CMK (cell line): ENCODE measurements at regions not wholly inside any gene's neighbourhood (a gene's known extent, or its start where the extent isn't known, plus 50 kb on each side); places are given as distances from the start of the nearest gene placed in this dataset.
"Not testable (repeated sequence)": the region's sequence is repeated elsewhere in the genome, so short reads cannot be mapped to it uniquely, and the experiment has no call there.

ENCODE experiments used
- DNase-seq: peaks from one replicate; pipeline ENCODE4 v3.0.0-alpha.2; 2010; ENCODE audit warnings: low read depth

DNA sequence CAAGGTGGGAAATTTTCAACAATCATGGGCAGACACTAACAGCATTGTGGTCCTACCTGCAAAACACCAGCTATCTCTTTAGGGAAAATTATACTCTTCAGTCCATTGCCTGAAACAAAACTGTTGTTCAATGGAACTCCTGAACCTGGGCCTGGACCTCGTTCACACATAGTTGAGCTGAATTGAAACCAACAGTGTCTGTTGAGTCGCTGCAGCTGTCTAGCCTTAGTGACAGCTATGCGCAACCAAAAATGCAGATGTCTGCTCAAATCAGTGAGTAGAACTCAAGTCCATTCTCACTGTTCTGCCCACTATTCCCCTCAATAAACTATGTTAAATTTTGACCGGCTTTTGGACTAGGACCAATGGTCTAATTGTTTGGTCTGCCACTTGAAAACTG is 286.2 kb downstream of the TFAP2A start:
- DNase-seq, result no peak

GRCh38 chr6:10122164-10122563 is 292.7 kb downstream of the TFAP2A start:
- no peak for DNase-seq

- no peak for DNase-seq
These were observed 301.9 kb downstream of the TFAP2A start for GRCh38 chr6:10112871-10113549.

- no peak for DNase-seq
These were observed 302.9 kb downstream of the TFAP2A start for GRCh38 chr6:10111975-10112374.

DNA sequence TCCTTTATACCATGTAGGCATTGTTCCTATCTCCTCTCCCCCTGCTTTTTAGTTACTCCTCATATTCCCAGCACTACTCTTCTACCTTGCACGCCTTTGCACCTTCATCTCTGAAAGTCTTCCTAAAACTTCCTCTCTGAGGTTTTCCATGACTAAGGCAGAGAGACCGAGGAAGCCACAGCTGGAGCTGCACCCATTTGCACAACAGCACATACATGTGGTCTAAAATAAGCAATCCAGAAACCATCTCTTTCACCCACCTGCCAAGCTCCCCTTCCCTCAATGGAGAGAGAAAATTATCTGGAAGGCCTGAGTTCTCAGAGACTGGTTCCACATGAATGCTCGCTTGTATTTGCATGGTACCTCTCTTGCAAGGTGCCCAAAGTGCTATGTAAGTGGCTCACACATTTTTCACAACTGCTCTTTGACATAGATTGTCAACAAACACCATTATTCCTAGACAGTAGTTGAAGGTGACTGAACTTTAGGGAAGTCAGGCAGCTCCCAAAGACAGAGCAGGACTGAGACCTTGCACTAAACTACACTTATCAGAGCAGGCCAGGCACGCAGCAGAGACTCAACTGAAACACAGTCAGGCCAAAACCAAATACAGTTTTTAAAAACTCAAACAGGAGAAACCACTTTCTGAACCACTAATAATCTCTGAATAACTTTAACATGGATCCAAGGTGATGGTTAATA is 313.2 kb downstream of the TFAP2A start:
- no peak for DNase-seq

GRCh38 chr6:10099529-10100140 is 315.2 kb downstream of the TFAP2A start:
- no peak for DNase-seq

GRCh38 chr6:10098756-10099528 is 315.9 kb downstream of the TFAP2A start:
- no peak for DNase-seq

GRCh38 chr6:10093282-10093681 is 321.6 kb downstream of the TFAP2A start:
- no peak for DNase-seq

DNA sequence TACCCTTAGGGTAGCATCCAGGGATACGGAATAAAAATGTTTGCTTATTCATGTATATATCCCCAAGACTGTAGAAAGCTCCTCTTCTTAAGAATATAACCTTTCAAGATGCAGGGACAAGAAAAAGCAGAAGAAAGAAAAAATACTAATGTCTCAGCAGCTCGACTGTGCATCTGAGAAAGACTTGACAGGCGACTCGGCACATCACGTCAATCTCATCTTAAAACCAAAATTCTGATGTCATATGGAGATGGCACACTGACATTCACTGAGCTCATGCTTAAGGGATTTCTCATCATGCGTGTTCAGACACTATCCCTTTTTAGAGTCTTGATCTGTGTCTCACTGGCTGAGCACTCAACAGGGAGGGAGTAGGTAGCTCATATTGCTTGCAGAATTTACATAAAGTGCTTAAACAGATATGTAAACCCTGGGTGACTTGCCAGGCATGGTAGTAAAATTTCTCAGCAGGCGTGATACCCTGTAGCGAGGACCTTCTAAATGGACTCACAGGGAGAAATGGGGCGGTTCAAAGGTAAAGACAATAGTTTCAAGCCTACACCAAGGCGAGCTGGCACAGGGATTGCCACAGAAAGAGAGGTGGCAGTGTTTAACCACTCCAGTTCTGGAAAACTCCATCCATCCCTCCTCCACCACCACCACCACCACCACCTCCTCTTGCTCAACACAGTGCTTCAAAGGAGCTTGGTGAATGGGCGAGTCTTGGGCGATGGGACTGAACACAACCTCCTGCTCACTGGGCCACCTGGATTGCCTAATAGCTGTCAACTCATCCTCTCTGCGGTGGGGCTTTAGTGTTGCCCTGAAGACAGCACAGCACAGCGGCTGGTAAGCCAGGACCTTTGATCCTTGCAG is 330.5 kb downstream of the TFAP2A start:
- no peak for DNase-seq

GRCh38 chr6:10082385-10082784 is 332.5 kb downstream of the TFAP2A start:
- DNase-seq, result no peak

GRCh38 chr6:10081957-10082356 is 332.9 kb downstream of the TFAP2A start:
- no peak for DNase-seq

DNA sequence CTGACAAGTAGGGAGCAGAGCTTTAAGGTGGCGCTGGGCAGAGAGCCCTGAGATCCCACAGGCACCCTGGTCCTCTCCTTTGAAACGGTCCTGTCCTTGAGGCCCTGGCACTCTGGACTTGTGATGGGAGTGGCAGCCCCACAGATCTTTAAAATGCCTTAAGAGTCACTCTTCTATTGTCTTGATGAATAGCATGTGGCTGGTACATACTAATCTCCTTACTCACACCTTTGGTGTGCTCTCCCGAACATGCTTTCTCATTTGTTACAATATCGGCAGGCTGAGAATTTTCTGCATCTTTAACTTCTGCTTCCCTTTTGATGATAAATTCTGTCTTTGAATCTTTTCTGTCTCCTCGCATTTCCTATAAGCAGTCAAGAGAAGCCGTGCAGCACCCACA is 333.8 kb downstream of the TFAP2A start:
- no peak for DNase-seq

GRCh38 chr6:10080561-10080960 is 334.3 kb downstream of the TFAP2A start:
- no peak for DNase-seq

GRCh38 chr6:10078581-10078980 is 336.3 kb downstream of the TFAP2A start:
- no peak for DNase-seq

- DNase-seq, result not testable (repeated sequence)
These were observed 340.1 kb downstream of the TFAP2A start for GRCh38 chr6:10074726-10075125.

- no peak for DNase-seq
These were observed 341.5 kb downstream of the TFAP2A start for GRCh38 chr6:10073341-10073740.

DNA sequence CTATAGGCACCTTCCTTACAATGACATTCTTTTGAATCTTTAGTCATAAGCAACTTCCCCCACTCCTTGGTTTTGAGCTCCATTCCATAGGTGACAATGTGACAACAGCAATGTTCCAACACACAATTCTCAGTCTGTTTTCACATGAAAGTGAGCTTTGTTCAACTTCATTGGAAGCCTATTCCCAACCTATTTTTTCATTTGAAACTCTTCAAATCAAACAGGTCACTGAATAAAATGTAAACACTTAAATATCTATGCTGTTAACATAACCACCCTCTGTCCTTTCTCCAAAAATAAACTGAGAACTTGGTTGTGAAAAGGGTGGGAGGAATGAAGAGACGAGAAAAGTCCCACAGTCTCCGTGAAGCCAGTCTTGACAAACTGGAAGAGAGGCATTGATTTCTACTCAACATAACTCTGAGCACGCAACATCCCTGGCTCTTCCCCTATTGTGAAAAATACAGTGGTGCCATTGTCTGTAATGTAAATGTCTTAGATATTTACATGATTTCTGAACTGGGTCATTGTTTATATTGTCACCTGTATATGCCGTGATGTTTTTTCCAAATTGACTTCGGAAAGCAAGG is 343.1 kb downstream of the TFAP2A start:
- no peak for DNase-seq

DNA sequence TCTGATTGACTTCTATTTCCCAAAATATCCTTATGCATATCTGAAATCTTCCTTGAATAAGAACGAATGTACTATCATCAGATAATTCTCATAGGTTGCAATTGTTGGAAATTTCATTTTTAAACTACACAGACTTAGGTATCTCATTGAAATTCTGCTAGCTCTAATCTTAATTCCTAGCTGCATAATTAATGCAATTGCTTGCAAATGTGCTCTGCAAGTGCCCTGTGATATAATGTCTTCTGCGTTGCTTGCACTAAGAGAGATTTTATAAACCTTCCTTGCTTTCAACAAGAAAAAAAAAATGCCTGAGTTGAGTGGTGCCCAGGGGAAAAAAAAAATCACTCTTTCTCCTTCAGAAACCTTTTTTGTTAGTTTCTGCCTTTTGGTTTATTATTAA is 354.9 kb downstream of the TFAP2A start:
- no peak for DNase-seq

DNA sequence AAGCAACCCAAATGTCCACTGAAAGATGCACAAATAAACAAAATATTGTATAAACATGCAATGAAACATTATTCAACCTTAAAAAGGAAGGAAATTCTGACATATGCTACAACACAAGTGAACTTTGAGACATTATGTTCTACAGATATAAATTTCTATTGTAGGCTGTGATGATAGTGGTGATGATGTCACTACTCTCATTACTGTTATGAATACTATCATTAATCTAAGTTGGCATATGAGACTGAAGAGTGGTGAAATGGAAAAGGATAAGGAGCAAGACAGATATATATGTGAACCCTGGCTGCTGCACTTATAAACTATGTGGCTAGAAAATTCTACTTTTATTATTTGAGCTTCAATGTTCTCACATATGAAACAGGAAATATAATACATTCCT is 360.2 kb downstream of the TFAP2A start:
- no peak for DNase-seq

- DNase-seq, result no peak
These were observed 363.6 kb downstream of the TFAP2A start for GRCh38 chr6:10051283-10051682.
